ENCODE measurements at regions not wholly inside any gene's neighbourhood (a gene's known extent, or its start where the extent isn't known, plus 50 kb on each side); places are given as distances from the start of the nearest gene placed in this dataset.
"Not testable (repeated sequence)": the region's sequence is repeated elsewhere in the genome, so short reads cannot be mapped to it uniquely, and the experiment has no call there.

DNA sequence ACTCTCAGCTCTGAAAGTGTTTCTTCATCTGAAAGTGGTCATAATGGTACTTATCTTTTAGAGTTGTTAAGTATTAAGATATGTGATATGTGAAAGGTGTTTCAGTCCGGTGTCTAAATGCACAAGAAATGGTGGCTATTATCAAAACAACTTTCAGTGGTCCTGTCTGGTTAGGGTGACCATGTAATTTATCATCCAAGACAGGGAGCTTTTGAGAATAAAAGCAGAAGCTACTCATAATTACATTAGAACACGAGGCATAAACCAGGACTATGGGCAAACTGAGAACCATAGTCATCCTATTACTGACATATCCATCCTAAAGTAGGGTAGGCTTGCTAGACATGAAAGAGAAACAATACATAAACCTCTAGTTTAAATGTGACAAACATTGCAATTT lies 418.1 kb upstream of the SEMA6A start:
- DNase-seq: no peak

DNA sequence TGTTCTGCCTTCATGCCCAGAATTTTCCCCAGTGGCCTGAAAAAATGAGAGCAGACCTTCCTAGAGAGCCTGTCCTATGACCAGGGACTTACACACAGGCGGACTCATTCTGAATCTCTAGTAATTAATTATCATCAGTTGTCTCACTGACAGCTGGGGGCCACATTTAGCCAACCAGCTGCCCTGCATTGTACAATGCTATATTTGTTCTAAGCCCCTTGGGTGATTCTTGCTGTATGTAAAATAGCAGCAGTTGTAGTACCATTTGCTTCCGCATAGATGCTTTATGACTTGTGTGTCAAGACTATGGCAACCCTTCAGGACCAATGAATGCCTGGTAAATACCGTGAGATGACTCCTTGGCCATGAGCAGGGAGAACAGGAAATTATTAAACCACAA lies 415.4 kb upstream of the SEMA6A start:
- no peak for DNase-seq

DNA sequence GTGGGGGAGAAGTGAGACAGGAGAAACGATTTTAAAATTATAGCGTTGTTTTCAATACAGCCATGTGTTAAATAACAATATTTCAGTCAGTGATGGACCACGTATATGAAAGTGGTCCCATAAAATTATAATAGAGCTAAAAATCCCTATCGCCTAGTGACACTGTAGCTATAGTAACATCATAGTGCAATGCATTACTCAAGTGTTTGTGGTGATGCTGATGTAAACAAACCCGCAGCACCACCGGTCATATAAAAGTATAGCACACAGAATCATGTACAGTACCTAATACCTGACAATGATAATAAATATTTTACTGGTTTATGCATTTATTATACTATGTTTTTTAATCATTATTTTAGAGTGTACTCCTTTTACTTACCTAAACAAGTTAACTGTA lies 407.4 kb upstream of the SEMA6A start:
- DNase-seq: no peak

DNA sequence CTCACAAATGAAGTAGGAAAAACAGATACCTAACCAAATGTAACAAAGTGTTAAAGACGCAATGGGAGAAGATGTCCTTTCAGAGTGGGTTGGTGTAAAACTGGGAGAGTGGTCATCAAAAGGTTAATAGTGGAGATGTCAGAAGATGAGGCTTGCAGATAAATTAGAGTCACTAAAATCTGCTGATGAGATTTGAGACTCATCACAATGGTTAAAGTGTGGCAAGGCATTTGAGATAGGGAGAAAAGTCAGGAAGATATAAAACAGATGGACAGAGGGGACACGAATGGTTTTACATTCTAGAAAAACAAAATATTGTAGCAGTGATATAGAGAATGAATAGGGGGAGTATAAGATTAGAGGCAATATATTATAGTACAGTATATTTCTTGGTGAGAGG lies 406.0 kb upstream of the SEMA6A start:
- no peak for DNase-seq

DNA sequence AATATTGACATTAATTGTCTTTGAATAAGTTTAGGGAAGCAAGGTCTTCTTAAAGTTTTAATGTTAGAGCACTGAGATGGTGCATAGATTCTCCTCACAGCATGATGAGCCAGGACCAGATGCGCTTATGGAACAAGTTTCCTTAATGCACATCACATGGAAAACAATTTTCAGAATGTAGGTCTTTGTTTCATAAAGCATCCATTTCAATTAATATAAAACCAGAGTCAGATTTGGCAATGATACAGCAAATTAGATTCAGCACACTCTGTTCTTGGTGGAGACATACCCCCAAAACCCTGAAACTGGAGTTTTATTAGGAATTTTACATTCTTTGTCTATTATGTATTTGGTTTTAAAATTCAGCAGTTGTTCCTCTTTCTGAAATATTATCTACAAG lies 402.1 kb upstream of the SEMA6A start:
- no peak for DNase-seq

DNA sequence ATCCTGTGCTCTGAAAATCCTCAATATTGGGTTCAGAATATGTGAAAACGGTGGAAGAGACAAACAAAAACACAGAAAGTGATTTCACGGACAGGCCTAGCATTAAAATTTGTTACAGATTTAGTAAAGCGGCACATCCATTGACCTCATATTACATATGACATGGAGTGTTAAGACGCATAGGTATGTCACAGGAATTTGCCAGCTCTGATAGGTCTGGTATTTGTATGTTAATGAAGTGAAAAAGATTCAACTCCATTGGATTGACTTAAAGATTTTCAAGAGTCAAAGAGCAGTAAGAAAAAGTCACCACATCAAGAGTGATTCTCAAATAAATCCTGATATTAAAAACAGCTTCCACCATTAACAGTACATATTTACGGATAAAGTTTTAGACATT lies 396.5 kb upstream of the SEMA6A start:
- DNase-seq: no peak

DNA sequence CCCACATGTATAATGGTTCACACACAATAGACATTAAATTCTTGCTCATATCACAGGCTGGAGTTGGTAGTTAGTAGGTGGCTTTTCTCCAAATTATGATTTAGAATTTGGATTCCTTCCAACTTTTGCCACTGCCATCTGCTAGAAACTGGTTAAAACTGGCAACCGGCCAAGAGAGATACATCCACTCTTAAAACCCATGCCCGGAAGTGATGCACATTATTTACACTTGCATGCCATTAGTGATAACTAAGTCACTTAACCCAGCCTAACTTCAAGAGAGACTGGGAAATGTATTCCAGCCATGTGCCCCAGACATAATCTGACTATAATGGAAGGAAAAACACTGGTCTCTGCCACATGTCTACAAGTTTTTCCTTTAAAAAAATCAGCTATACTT lies 395.7 kb upstream of the SEMA6A start:
- peak; percentile 22 for DNase-seq

DNA sequence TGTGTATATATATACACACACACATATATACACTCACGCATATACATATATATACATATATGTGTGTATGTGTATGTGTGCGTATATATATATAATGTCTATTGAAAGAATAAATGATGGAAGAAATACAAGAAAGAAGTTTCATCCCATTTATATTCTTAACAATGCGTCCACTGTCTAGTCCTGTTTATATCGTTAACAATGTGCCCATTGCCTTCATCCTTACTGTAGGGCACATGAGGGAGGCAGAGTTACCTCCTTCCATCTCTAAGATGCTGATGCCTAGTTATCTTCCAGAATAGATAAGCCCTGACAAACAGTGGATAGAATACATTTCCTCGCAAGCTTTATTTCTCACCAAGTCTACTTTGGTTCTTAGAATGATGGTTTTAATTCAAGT lies 389.8 kb upstream of the SEMA6A start:
- DNase-seq: no peak

DNA sequence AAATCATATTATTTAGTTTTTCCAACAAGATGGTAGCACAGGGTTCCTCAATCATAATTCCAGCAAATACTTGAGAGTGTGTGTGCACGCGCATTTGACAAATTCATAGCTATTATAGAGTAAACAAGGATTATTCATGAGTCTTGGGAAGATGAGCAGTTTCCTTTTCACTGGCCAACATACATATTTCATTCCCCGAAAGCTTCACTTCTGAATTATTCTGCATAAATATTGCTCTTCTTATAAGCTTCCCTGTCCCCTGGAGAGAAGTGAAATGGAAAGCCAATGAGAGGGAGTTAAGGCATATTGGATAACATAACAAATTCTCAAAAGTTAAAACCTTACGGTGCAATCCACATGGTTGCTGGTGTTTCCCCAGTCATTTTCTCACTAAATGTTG lies 386.4 kb upstream of the SEMA6A start:
- no peak for DNase-seq

DNA sequence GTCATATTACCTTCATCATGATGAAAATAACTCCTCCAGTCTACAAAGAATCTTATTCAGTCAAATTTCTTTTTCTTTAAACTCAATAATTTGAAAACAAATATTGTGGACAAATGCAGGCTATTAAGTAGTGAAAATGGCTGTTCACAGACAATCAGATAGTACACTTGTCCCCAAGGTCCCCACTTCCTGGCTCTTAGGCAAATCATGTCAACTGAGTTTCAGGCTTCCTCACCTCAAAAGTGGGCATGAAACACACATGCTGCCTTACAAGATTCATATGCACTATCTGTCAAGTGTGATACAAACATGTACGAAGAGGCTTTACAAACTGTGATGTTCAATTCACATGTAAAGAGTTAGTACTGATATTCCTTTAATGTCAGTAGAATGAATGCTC lies 385.2 kb upstream of the SEMA6A start:
- DNase-seq: no peak

DNA sequence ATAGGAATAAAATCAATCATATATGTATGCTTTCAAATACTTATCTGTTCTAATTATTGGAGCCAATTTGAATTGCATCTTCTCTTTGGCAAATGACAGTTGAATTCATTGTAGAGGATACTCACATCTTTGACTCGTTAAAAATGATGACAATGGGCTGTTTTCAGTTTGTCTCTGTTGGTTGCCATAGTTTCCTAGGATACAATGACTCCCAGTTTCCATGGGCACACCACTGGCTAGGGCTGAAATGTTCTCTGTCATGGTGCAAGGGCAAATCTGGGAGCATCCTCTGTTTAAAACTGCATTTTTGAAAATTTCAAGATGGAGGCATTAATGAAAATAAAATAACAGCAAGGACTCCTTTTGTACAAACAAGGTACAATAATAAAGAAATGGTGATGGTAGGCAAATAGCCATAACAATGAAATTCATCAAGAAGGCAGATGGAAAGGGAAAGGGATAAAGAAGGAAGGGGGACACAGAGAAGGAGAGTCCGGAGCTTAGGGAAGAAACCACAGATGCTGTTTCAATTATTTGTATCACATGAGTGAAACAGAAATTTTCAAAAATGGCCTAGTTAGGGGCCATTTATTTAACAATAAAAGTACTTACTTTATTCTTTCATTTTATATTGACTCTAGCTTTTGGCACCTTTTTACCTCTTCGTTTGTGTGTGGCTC lies 378.8 kb upstream of the SEMA6A start:
- DNase-seq: no peak

DNA sequence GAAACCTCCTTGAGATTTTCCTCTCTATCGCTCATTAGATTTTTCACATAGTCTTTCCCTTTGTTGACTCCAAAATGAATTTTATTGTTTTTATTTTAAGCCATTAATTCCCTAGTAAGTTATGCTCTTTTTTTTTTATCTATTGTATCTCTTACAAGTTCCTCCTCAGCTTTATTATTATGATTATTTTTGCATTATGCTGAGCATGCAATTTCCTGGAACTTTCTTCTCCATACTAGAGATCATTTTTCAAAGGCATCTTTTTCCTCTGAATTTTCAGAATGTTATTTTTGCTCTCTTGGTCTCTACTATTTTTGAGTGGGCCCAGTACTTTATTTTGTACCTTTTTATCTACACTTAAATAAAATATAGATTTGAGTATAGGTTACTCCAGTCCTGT lies 376.6 kb upstream of the SEMA6A start:
- no peak for DNase-seq

DNA sequence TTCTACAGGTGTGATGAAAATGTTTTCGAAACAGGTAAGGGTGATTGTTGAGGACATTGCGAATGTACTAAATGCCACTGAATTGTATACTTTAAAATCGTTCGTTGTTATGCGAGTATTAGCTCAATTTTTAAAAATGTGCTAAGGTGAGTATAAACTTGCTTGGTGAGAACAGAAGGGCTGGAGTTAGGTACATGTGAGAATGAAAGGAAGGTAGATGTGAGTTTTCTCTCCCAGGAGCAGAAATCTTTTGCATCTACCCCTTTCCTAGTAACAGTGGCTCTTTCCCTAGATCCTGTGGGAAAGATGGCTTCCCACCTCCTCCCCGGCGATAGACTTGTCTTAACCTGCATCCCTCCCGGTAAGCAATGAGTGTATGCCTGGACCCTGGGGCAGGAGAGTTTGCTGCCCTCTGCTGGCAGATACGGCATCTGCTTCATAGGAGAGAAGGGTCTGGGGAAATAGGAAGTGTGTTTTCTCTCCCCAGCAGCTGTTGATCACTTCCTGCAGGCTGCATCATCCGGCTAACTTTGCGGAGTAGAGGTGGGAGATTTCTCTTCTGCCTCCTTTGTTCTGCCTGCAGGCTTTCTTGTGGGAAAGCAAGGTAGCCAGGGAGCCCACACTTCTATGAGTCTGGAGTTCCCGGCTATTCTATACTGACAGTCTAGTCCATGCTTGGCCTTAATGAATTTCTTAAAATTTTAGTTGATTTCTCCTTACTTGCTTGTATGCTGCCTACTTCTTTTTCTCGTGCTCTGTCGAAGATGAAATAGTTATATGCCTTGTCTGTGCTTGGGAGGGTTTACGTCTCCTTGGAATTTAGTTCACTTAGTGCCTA lies 373.3 kb upstream of the SEMA6A start:
- DNase-seq: peak; percentile 75

DNA sequence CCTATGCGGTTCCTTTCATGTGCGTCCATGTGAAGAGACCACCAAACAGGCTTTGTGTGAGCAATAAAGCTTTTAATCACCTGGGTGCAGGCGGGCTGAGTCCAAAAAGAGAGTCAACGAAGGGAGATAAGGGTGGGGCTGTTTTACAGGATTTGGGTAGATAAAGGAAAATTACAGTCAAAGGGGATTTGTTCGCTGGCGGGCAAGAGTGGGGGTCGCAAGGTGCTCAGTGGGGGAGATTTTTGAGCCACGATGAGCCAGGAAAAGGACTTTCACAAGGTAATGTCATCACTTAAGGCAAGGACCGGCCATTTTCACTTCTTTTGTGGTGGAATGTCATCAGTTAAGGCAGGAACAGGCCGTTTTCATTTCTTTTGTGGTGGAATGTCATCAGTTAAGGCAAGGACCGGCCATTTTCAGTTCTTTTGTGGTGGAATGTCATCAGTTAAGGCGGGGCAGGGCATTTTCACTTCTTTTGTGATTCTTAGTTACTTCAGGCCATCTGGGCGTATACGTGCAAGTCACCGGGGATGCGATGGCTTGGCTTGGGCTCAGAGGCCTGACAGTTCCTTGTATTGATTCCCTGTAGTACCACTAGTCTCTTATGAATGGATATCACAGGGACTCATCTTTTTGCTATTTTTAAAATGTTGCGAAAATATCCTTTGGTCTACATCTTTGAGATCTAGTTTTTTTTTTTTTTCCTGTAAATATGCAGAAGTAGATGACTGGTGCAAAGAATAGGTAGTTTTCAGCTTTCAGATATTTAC lies 371.2 kb upstream of the SEMA6A start:
- not testable (repeated sequence) for DNase-seq

DNA sequence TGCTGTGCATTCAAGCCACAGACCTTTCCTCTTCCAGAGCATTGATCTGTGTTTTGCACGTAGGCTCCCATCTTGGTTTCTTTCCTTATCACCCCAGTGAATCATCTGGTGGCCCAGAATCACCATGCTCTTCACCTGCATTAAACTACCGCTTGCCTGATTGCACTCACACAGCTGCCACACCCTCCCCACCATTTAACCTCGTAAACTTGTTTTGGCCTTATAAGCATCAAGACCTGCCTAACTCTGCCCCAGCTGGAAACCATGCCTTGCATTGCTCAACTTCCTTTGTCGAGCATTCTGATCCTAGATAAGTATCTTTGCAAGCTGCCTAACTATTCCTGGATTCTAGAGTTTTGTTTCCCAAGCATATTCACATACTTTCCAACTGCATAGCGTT lies 369.6 kb upstream of the SEMA6A start:
- DNase-seq: no peak

DNA sequence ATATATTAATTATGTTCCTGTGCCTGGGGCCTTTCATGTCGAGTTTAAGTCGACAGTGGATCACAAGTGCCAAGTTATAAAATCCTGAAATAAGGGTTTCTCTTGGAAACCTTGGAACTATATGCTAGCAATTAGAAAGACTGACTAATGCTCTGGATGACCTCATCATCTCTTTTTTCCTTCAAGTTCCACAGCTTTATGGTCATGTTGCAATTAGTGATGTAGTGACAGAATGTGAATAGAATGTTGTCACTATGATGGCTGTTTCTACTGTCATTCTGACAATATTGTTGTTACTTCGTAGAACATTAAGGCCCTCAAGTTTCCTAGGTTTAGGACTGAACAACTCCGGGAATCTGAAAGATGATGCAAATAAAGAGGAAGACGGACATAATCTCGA lies 368.0 kb upstream of the SEMA6A start:
- DNase-seq: no peak

DNA sequence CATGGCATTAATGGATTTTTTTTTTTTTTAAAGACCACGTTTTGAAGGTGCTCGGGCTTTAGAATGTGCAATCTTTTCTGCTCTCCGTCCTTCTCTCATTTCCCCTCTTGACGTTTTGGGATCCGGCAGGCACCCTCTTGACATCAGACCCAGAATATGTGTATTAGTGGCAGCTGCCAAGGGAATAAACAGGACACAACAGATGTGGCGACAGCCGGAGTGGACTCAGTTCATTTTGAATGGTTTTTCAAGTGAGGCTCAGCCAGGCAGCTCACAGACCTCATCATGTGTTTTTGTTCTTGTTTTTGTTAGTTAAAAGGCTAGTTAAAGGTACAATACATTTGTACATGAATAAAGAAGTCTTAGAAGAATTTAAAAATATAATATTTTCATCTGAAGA lies 365.0 kb upstream of the SEMA6A start:
- DNase-seq: no peak

DNA sequence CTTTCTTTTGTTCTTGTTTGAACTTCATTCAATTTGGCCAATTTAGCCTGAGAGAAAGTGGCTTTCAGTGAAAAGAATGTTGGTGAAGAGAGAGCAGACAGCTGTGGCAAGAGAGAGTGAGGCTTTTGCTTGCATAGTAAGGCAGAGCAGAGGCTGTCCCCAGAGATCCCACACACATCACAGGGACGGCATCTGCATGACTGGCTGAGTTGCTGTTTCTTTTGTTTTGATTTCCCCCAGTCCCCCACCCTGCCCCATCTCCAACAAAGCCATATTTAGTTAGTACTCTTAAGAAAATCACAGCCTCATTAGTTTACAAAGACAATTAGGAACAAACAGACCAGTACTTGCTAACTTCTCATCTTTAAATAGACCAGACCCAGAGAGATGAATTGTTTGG lies 363.9 kb upstream of the SEMA6A start:
- no peak for DNase-seq

DNA sequence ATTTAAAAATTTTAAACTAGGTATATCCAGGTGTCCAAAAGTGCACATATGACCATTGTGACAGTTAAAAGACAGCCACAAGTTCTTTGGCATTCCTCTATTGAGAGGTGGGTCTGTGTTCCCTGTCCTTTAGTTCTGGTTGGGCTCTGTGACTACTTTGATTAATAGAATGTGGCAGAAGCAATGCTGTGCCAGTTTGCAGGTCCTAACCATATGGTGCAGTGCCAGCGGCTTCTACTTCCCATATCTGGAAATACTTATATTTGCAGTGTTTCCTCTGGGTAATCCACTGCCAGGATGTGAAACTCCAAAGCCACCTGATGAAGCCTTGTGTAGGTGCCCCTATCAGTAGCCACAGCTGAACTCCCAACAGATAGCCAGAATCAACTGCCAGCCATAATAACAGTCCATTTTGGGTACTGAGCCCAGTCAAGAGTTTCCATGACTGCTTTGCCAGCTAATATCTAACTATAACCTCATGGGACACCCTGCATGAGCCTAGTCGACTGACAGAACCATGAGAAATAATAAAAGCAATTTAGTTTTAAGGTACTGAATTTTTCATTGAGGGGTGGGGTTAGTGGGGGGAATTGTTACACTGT lies 361.0 kb upstream of the SEMA6A start:
- no peak for DNase-seq

DNA sequence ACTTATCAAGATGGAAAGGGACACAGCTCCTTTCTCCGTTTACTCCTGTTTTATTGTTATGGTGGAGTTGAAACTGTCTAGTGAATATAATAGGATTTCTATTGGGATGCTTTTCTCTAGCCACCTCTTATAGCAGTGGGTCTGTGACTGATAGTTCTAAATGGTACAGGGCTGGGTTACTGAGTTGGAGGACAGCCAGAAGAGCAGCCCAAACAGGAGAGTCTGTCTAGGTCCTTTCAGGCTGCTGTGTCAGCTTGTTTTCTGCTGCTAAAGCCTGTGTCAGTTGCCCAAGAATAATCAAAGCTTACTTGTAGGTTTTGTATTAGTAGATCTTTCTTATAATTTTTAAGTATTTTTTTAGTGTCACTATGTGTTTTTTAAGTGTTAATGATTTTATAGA lies 356.0 kb upstream of the SEMA6A start:
- DNase-seq: no peak

DNA sequence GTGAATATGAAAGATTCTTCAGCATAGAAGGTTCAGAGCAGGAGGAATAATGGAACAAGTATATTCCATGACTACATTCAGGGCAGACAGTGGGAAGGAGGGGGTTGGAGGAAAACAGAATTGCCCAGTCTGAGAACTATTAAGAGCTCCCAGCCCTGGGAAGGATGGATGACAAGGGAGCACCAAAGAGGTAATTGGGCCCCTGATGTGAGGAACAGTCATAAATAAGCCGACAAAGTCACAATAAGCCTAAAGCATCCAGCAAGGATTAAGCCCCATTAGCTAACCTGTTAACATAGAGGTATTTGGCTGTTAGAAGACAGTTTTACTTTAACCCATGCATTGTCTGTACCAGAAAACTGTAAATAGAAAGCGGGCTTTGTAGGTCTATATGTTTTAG lies 348.7 kb upstream of the SEMA6A start:
- DNase-seq: no peak

DNA sequence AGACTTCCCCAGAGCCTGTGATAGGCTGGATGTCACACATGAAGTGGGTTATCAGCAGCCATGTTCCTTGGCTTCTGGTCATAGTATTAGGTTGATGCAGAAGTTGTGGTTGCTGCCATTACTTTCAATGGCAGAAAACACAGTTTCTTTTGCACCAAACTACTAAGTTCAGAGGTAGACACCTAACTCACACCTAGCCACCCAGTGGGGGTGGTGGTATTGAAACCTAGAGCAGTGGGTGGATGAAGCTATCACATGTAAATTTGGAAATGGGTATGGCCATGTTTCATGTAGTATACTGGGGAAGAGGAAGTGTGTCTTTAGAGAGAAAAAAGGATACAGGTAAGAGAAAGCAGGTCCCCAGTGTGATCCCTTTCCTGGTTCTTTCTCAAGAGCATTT lies 347.9 kb upstream of the SEMA6A start:
- DNase-seq: no peak

DNA sequence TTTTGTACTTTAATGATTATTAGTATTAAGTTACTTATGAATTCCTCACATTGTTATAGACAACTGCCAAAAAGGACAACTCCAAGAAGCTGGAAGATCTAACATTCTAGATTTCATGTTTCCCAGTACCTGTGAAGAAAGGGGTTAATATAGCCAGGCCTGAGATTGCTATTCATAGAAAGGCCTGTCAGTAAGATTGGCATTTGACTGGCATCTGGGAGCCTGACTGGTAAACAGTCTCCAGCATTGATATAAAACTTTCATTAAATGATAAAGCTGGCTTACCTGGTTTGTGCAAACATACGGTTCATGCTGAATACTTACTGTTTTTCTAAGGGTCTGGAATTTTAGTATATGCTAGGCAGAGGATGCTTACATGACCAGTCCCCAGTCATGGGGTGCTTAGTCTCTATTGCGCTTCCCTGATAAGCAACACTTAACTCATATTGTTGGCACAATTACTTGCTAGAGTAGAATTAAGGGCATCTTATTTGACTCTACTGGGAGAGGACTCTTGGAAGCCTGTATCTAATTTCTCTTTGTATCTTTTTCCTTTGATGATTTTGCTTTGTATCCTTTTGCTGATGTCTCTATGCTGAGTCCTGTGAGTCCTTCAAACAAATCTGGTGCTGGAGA lies 340.4 kb upstream of the SEMA6A start:
- no peak for DNase-seq

All from hematopoietic multipotent progenitor cell treated with erythropoietin and hydrocortisone succinate and interleukin-3 and kit ligand, for 6 days (in vitro differentiated cells).